Right ventricle myocardium inferior (tissue), 1 donor: ENCODE measurements at regions not wholly inside any gene's neighbourhood (a gene's known extent, or its start where the extent isn't known, plus 50 kb on each side); places are given as distances from the start of the nearest gene placed in this dataset.
A peak's percentile ranks its signal among the peaks of the same experiment; 100 is the strongest.
"Not testable (repeated sequence)": the region's sequence is repeated elsewhere in the genome, so short reads cannot be mapped to it uniquely, and the experiment has no call there.

ENCODE experiments used
- ATAC-seq: fragments of 200-7000 bp; cut with Tn5 transposase; one replicate; pipeline ENCODE4 v1.9.1; 2020; ENCODE audit warnings: mild to moderate bottlenecking, moderate library complexity
- DNase-seq: peaks from one replicate; pipeline ENCODE4 v3.0.0; 2021; ENCODE audit errors: missing footprints
- intact Hi-C: fragments of 100-400 bp; cut with DNase I; formaldehyde crosslinking; loops from one replicate; pipeline ENCODE4 v1.11.0; 2022
- donor health status: DM: no; HTN: yes; CAD: no; lungs with severe emphysema.

GRCh38 chr6:131336596-131336995 lies 201.3 kb downstream of the AKAP7 start:
- DNase-seq (no peak), ATAC-seq (no peak)
- intact Hi-C loops, result no loop called here

- DNase-seq, intact Hi-C loops, ATAC-seq: not testable (repeated sequence)
Measured at GRCh38 chr6:131346896-131347295, 211.6 kb downstream of the AKAP7 start.

- DNase-seq (no peak), ATAC-seq (no peak)
Measured at GRCh38 chr6:131348572-131348971, 213.3 kb downstream of the AKAP7 start.

GRCh38 chr6:131349199-131349598 lies 213.9 kb downstream of the AKAP7 start:
- DNase-seq (no peak), ATAC-seq (no peak)
- intact Hi-C loops, result no loop called here

More at GRCh38 chr6:131348572-131348971, 213.3 kb downstream of the AKAP7 start:
- intact Hi-C loops, result no loop called here

- intact Hi-C loops, result no loop called here
- ATAC-seq (no peak), DNase-seq (no peak)
Measured at GRCh38 chr6:131353106-131353505, 217.8 kb downstream of the AKAP7 start.

- intact Hi-C loops, result no loop called here
- no peak for DNase-seq
- no peak for ATAC-seq
Measured at GRCh38 chr6:131353876-131354275, 218.6 kb downstream of the AKAP7 start.

- ATAC-seq (no peak), DNase-seq (no peak)
- intact Hi-C loops, result no loop called here
Measured at GRCh38 chr6:131354356-131354755, 218.7 kb upstream of the ARG1 start.

GRCh38 chr6:131356161-131356560 lies 216.9 kb upstream of the ARG1 start:
- ATAC-seq, result no peak
- intact Hi-C loops, result no loop called here
- no peak for DNase-seq

GRCh38 chr6:131357501-131357900 lies 215.5 kb upstream of the ARG1 start:
- intact Hi-C loops, result no loop called here
- ATAC-seq (no peak), DNase-seq (no peak)

GRCh38 chr6:131362070-131362469 lies 211.0 kb upstream of the ARG1 start:
- intact Hi-C loops, result no loop called here
- ATAC-seq, result no peak
- DNase-seq, result no peak

GRCh38 chr6:131362696-131363095 lies 210.3 kb upstream of the ARG1 start:
- ATAC-seq, result no peak
- no peak for DNase-seq
- intact Hi-C loops, result no loop called here

- no peak for ATAC-seq
- intact Hi-C loops, result no loop called here
- no peak for DNase-seq
Measured at GRCh38 chr6:131363947-131364834, 208.8 kb upstream of the ARG1 start.

- DNase-seq, result no peak
- intact Hi-C loops, result no loop called here
- no peak for ATAC-seq
Measured at GRCh38 chr6:131366223-131366622, 206.8 kb upstream of the ARG1 start.

GRCh38 chr6:131367206-131367873 lies 205.7 kb upstream of the ARG1 start:
- intact Hi-C loops, result no loop called here
- ATAC-seq (no peak), DNase-seq (no peak)

GRCh38 chr6:131368198-131368911 lies 204.7 kb upstream of the ARG1 start:
- intact Hi-C loops, result no loop called here
- ATAC-seq, result peak; percentile 59
- DNase-seq, result no peak

GRCh38 chr6:131372535-131372934 lies 200.5 kb upstream of the ARG1 start:
- DNase-seq (no peak), ATAC-seq (no peak)
- intact Hi-C loops, result no loop called here

- DNase-seq, result no peak
- ATAC-seq, result no peak
Measured at GRCh38 chr6:131377112-131377705, 195.8 kb upstream of the ARG1 start.

GRCh38 chr6:131378874-131379273 lies 194.2 kb upstream of the ARG1 start:
- DNase-seq, result no peak
- intact Hi-C loops, result no loop called here
- ATAC-seq, result no peak

More at GRCh38 chr6:131377112-131377705, 195.8 kb upstream of the ARG1 start:
- intact Hi-C loops, result no loop called here

GRCh38 chr6:131379948-131380347 lies 193.1 kb upstream of the ARG1 start:
- no peak for DNase-seq
- intact Hi-C loops, result no loop called here
- ATAC-seq, result no peak
